ENCODE measurements at regions not wholly inside any gene's neighbourhood (a gene's known extent, or its start where the extent isn't known, plus 50 kb on each side); places are given as distances from the start of the nearest gene placed in this dataset.

GRCh38 chr3:127342735-127343134, 54.9 kb upstream of the PRR20G start:
- no peak overlapping the region for H3K4me3 ChIP-seq (ENCODE audit: low read depth in 1 of 2, low read length in 2 of 2)
- H3K4me1 ChIP-seq (ENCODE audit: insufficient read depth, low read length) = no peaks in the 10 kb centered on the region
- peaks cover 13 to 34% of the 10 kb centered on the region in 2 donors for H3K27me3 ChIP-seq (ENCODE audit: control insufficient read depth in 1 of 2, insufficient read depth in 2 of 2, low read length in 2 of 2)
- H3K9ac ChIP-seq (ENCODE audit: low read length) = no peak overlapping the region
- no peaks in the 10 kb centered on the region for H3K36me3 ChIP-seq (ENCODE audit: insufficient read depth, low read length)
- H3K27ac ChIP-seq (ENCODE audit: low read depth, low read length) = no peak overlapping the region
- H3K9me3 ChIP-seq (ENCODE audit: low read length) = no peaks in the 10 kb centered on the region

- H3K4me1 ChIP-seq (ENCODE audit: insufficient read depth, low read length) = no peaks in the 10 kb centered on the region
- no peak overlapping the region for H3K9ac ChIP-seq (ENCODE audit: low read length)
- no peaks in the 10 kb centered on the region for H3K9me3 ChIP-seq (ENCODE audit: low read length)
- peaks cover 24 to 51% of the 10 kb centered on the region in 2 donors for H3K27me3 ChIP-seq (ENCODE audit: control insufficient read depth in 1 of 2, insufficient read depth in 2 of 2, low read length in 2 of 2)
- no peak overlapping the region for H3K4me3 ChIP-seq (ENCODE audit: low read depth in 1 of 2, low read length in 2 of 2)
- no peaks in the 10 kb centered on the region for H3K36me3 ChIP-seq (ENCODE audit: insufficient read depth, low read length)
- no peak overlapping the region for H3K27ac ChIP-seq (ENCODE audit: low read depth, low read length)
Observed at GRCh38 chr3:127339928-127340861, 52.3 kb upstream of the PRR20G start.

- Histone ChIP-seq H3K4me3 (ENCODE audit: low read depth in 1 of 2, low read length in 2 of 2) (no peak overlapping the region), H3K27ac (ENCODE audit: low read depth, low read length) (no peak overlapping the region), H3K9ac (ENCODE audit: low read length) (no peak overlapping the region), H3K9me3 (ENCODE audit: low read length) (no peaks in the 10 kb centered on the region), H3K27me3 (ENCODE audit: control insufficient read depth in 1 of 2, insufficient read depth in 2 of 2, low read length in 2 of 2) (peaks cover 24 to 51% of the 10 kb centered on the region in 2 donors), H3K36me3 (ENCODE audit: insufficient read depth, low read length) (no peaks in the 10 kb centered on the region), H3K4me1 (ENCODE audit: insufficient read depth, low read length) (no peaks in the 10 kb centered on the region)
Observed at GRCh38 chr3:127339016-127339415, 51.2 kb upstream of the PRR20G start.

- peaks cover 24 to 51% of the 10 kb centered on the region in 2 donors for H3K27me3 ChIP-seq (ENCODE audit: control insufficient read depth in 1 of 2, insufficient read depth in 2 of 2, low read length in 2 of 2)
- H3K36me3 ChIP-seq (ENCODE audit: insufficient read depth, low read length) = no peaks in the 10 kb centered on the region
- H3K4me1 ChIP-seq (ENCODE audit: insufficient read depth, low read length) = no peaks in the 10 kb centered on the region
- no peaks in the 10 kb centered on the region for H3K9me3 ChIP-seq (ENCODE audit: low read length)
- H3K4me3 ChIP-seq (ENCODE audit: low read depth in 1 of 2, low read length in 2 of 2) = no peak overlapping the region
- no peak overlapping the region for H3K27ac ChIP-seq (ENCODE audit: low read depth, low read length)
- no peak overlapping the region for H3K9ac ChIP-seq (ENCODE audit: low read length)
Observed at GRCh38 chr3:127337911-127338531, 50.2 kb upstream of the PRR20G start.

All from muscle layer of colon (tissue), 2 donors.